ENCODE measurements at regions not wholly inside any gene's neighbourhood (a gene's known extent, or its start where the extent isn't known, plus 50 kb on each side); places are given as distances from the start of the nearest gene placed in this dataset.

- TF ChIP-seq CTCF (conservative IDR thresholded peaks at IDR 0.05; ENCODE audit: low read depth, low read length) (no peak), POLR2A (IDR thresholded peaks at IDR 0.05; ENCODE audit: low read depth, low read length) (no peak), CEBPB (IDR thresholded peaks at IDR 0.05; ENCODE audit: low read depth, low read length) (no peak), RFX5 (IDR thresholded peaks at IDR 0.05; ENCODE audit: low read depth, low read length) (no peak), FOS (IDR thresholded peaks at IDR 0.05; ENCODE audit: low read depth, low read length) (no peak), SMC3 (IDR thresholded peaks at IDR 0.05; ENCODE audit: low read depth, low read length) (no peak), RAD21 (IDR thresholded peaks at IDR 0.05; ENCODE audit: low read length) (no peak), USF2 (IDR thresholded peaks at IDR 0.05; ENCODE audit: low read depth, low read length) (no peak), NFE2L2 (IDR thresholded peaks at IDR 0.05; ENCODE audit: low read depth, low read length) (no peak)
Observed at GRCh38 chr7:115582956-115583355, 447.6 kb downstream of the TFEC start.
